ENCODE measurements at regions not wholly inside any gene's neighbourhood (a gene's known extent, or its start where the extent isn't known, plus 50 kb on each side); places are given as distances from the start of the nearest gene placed in this dataset.

DNA sequence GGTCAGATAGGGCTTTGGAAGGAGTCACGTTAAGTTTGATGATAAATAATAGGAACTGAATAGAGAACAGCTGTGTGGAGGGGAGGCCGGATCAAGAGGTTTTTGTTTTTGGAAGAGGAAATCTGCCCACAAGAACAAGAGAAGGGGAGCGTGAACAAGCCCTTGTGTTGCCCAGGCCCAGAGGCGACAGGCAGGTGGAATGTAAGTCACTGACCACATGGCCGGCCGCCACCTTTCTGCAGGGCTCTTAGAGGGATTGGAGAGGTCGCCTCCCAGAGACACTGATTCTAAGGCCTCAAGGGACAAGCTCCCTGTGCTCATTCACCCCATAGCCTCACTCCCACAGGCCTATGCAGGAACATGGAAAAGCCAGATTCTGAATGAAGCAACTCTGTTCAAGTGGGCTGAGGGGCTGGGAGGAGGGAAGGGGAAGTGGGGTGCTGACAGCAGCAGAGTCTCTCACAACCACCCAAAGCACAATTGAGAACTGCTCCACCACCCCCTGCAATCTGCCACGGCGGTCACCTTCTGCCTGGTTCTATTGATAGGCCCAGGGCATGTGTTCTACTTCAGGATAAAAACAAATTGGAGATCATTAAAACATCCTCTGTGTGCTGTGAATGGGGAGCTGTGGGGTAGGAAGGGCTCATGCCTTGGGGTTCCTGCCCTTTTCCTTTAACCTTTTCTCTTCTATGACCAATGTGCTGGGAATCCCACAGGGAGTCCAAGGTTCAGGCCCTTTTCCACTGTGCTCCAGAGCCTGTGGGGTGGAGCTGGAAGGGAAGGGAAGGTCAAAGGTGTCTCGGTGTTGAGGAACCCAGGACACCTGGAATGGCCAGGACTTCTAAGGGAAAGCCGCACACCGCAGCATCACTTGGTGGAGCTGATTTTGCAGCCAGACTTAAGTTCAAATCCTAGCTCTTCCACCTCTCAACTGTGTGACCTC, 63.3 kb upstream of the PARP1 start:
- TF ChIP-seq, protein P1, sequence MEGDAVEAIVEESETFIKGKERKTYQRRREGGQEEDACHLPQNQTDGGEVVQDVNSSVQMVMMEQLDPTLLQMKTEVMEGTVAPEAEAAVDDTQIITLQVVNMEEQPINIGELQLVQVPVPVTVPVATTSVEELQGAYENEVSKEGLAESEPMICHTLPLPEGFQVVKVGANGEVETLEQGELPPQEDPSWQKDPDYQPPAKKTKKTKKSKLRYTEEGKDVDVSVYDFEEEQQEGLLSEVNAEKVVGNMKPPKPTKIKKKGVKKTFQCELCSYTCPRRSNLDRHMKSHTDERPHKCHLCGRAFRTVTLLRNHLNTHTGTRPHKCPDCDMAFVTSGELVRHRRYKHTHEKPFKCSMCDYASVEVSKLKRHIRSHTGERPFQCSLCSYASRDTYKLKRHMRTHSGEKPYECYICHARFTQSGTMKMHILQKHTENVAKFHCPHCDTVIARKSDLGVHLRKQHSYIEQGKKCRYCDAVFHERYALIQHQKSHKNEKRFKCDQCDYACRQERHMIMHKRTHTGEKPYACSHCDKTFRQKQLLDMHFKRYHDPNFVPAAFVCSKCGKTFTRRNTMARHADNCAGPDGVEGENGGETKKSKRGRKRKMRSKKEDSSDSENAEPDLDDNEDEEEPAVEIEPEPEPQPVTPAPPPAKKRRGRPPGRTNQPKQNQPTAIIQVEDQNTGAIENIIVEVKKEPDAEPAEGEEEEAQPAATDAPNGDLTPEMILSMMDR (IDR thresholded peaks at IDR 0.05; ENCODE audit: unreplicated experiment) = no peak
- H3K36me3 Mint-ChIP-seq (ENCODE audit: insufficient read depth, unreplicated experiment) = no peaks in the 10 kb centered on the region
- no peaks in the 10 kb centered on the region for H3K4me1 Mint-ChIP-seq (ENCODE audit: low read depth, unreplicated experiment)
- H3K27ac Mint-ChIP-seq (ENCODE audit: unreplicated experiment) = no peak overlapping the region
- H3K9me3 Mint-ChIP-seq (ENCODE audit: low read depth, unreplicated experiment) = no peaks in the 10 kb centered on the region
- intact Hi-C loops (cut with micrococcal nuclease; ENCODE audit: unreplicated experiment) = no loop called here
- CTCF ChIA-PET = interaction anchor here (0.5 kb wide), 1 partner anchor 402 kb away, joined by 4 read pairs; no protein-coding TSS in a partner anchor
- BruUV-seq (replicated peaks) = no TSS peak
- H3K27me3 Mint-ChIP-seq (ENCODE audit: unreplicated experiment) = peaks cover 98% of the 10 kb centered on the region
- no peak for DNase-seq
- H3K4me3 Mint-ChIP-seq (ENCODE audit: low read depth, unreplicated experiment) = no peak overlapping the region

GRCh38 chr1:226473325-226473724, 65.4 kb upstream of the PARP1 start:
- CTCF ChIA-PET = no interaction called here
- no peak overlapping the region for H3K4me3 Mint-ChIP-seq (ENCODE audit: low read depth, unreplicated experiment)

GRCh38 chr1:226474041-226474440, 66.1 kb upstream of the PARP1 start:
- H3K9me3 Mint-ChIP-seq (ENCODE audit: low read depth, unreplicated experiment) = no peaks in the 10 kb centered on the region
- no peak overlapping the region for H3K27ac Mint-ChIP-seq (ENCODE audit: unreplicated experiment)
- H3K36me3 Mint-ChIP-seq (ENCODE audit: insufficient read depth, unreplicated experiment) = no peaks in the 10 kb centered on the region
- H3K4me3 Mint-ChIP-seq (ENCODE audit: low read depth, unreplicated experiment) = no peak overlapping the region
- H3K4me1 Mint-ChIP-seq (ENCODE audit: low read depth, unreplicated experiment) = no peaks in the 10 kb centered on the region
- intact Hi-C loops (cut with micrococcal nuclease; ENCODE audit: unreplicated experiment) = no loop called here
- H3K27me3 Mint-ChIP-seq (ENCODE audit: unreplicated experiment) = peaks cover 78% of the 10 kb centered on the region
- no TSS peak for BruUV-seq (replicated peaks)
- CTCF ChIA-PET = no interaction called here
- TF ChIP-seq, protein P1 (IDR thresholded peaks at IDR 0.05; ENCODE audit: unreplicated experiment) = no peak
- DNase-seq = no peak

More at GRCh38 chr1:226473325-226473724, 65.4 kb upstream of the PARP1 start:
- Mint-ChIP-seq H3K4me1 (ENCODE audit: low read depth, unreplicated experiment) (no peaks in the 10 kb centered on the region), H3K36me3 (ENCODE audit: insufficient read depth, unreplicated experiment) (no peaks in the 10 kb centered on the region), H3K27ac (ENCODE audit: unreplicated experiment) (no peak overlapping the region), H3K9me3 (ENCODE audit: low read depth, unreplicated experiment) (no peaks in the 10 kb centered on the region), H3K27me3 (ENCODE audit: unreplicated experiment) (peaks cover 85% of the 10 kb centered on the region)
- BruUV-seq (replicated peaks) = no TSS peak
- no peak for DNase-seq
- intact Hi-C loops (cut with micrococcal nuclease; ENCODE audit: unreplicated experiment) = no loop called here
- TF ChIP-seq, protein P1 (IDR thresholded peaks at IDR 0.05; ENCODE audit: unreplicated experiment) = no peak

DNA sequence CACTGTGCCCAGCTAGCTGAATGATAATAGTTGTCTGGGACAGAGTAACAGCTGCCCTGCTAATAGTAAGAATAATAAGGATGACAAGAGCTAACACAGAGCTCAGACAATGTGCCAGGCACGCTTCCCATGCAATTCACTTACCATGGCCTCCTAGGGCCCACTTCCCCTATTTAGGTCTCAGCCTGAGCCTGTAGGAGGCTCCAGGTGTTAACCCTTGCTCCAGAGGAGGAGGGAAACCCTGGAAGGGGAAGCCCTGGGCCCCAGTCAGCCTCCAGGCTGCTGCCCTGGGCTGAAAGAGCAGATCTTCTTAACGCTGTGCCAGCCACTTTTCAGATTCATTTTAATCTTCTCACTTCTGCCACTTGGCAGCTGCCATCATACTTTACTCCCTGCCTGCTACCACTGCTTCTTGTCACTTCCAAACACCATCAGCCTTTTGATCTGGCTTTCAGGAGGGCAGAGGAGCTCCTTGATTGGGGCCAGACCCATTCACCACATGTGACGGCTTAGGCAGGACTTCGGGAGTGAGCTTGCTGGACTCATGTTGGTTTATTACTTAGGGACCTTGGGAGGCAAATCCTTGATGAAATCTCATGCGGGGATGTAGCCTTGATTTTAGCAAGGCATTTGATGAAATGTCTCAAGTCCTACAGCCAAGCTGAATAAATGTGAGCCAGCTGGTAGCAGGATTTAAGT, 66.7 kb upstream of the PARP1 start:
- CTCF ChIA-PET = no interaction called here
- Mint-ChIP-seq H3K27me3 (ENCODE audit: unreplicated experiment) (peaks cover 72% of the 10 kb centered on the region), H3K36me3 (ENCODE audit: insufficient read depth, unreplicated experiment) (no peaks in the 10 kb centered on the region), H3K27ac (ENCODE audit: unreplicated experiment) (no peak overlapping the region), H3K4me1 (ENCODE audit: low read depth, unreplicated experiment) (no peaks in the 10 kb centered on the region), H3K4me3 (ENCODE audit: low read depth, unreplicated experiment) (no peak overlapping the region), H3K9me3 (ENCODE audit: low read depth, unreplicated experiment) (no peaks in the 10 kb centered on the region)
- TF ChIP-seq, protein P1 (IDR thresholded peaks at IDR 0.05; ENCODE audit: unreplicated experiment) = no peak
- BruUV-seq (replicated peaks) = no TSS peak
- DNase-seq = no peak
- intact Hi-C loops (cut with micrococcal nuclease; ENCODE audit: unreplicated experiment) = no loop called here
